Glutamatergic neuron (in vitro differentiated cells): ENCODE measurements at regions not wholly inside any gene's neighbourhood (a gene's known extent, or its start where the extent isn't known, plus 50 kb on each side); places are given as distances from the start of the nearest gene placed in this dataset.
"Not testable (repeated sequence)": the region's sequence is repeated elsewhere in the genome, so short reads cannot be mapped to it uniquely, and the experiment has no call there.

ENCODE experiments used
- DNase-seq: peaks from one replicate; pipeline ENCODE4 v3.0.0; 2022
- H3K27ac Mint-ChIP-seq: one replicate; pipeline ENCODE4 v1.8.0; 2020; ENCODE audit warnings: mild to moderate bottlenecking, mixed read lengths, inconsistent platforms; ENCODE audit not compliant: unreplicated experiment
- H3K27me3 Mint-ChIP-seq: one replicate; pipeline ENCODE4 v1.8.0; 2020; ENCODE audit warnings: mild to moderate bottlenecking, moderate library complexity, mixed read lengths, inconsistent platforms; ENCODE audit not compliant: unreplicated experiment
- H3K36me3 Mint-ChIP-seq: one replicate; pipeline ENCODE4 v1.8.0; 2020; ENCODE audit warnings: mild to moderate bottlenecking, mixed read lengths, inconsistent platforms; ENCODE audit not compliant: unreplicated experiment
- H3K4me1 Mint-ChIP-seq: one replicate; pipeline ENCODE4 v1.8.0; 2020; ENCODE audit warnings: mild to moderate bottlenecking, low read depth, mixed read lengths, inconsistent platforms; ENCODE audit not compliant: unreplicated experiment
- H3K4me3 Mint-ChIP-seq: one replicate; pipeline ENCODE4 v1.8.0; 2020; ENCODE audit warnings: mild to moderate bottlenecking, mixed read lengths, inconsistent platforms; ENCODE audit not compliant: unreplicated experiment
- H3K9me3 Mint-ChIP-seq: one replicate; pipeline ENCODE4 v1.8.0; 2020; ENCODE audit warnings: mild to moderate bottlenecking, moderate library complexity, mixed read lengths, inconsistent platforms; ENCODE audit not compliant: unreplicated experiment
- TF ChIP-seq, protein P1 (sequence below): fragments of 200-600 bp; sonication (generic); IDR thresholded peaks from one replicate; pipeline ENCODE4 v1.5.0; 2021; ENCODE audit not compliant: partially characterized antibody, unreplicated experiment

DNA sequence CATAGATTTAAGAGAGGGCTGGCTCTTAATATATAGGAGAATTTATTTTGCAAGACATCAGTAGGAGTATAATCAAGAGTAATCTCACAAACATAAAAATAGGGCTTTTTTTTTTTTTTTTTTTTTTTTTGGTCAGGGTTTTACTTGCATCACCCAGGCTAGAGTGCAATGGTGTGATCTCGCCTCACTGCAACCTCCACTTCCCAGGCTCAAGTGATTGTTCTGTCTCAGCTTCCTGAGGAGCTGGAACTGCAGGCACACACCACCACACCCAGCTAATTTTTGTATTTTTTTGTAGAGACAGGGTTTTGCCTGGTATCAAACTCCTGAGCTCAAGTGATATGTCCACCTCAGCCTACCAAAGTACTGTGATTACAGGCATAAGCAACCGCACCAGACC, 535.3 kb downstream of the CCSER2 start:
- Mint-ChIP-seq H3K4me3 (no peak overlapping the region), H3K27me3 (no peaks in the 10 kb centered on the region), H3K4me1 (no peaks in the 10 kb centered on the region), H3K36me3 (peaks cover 9% of the 10 kb centered on the region), H3K27ac (no peak overlapping the region), H3K9me3 (peaks cover 4% of the 10 kb centered on the region)
- TF ChIP-seq, protein P1, sequence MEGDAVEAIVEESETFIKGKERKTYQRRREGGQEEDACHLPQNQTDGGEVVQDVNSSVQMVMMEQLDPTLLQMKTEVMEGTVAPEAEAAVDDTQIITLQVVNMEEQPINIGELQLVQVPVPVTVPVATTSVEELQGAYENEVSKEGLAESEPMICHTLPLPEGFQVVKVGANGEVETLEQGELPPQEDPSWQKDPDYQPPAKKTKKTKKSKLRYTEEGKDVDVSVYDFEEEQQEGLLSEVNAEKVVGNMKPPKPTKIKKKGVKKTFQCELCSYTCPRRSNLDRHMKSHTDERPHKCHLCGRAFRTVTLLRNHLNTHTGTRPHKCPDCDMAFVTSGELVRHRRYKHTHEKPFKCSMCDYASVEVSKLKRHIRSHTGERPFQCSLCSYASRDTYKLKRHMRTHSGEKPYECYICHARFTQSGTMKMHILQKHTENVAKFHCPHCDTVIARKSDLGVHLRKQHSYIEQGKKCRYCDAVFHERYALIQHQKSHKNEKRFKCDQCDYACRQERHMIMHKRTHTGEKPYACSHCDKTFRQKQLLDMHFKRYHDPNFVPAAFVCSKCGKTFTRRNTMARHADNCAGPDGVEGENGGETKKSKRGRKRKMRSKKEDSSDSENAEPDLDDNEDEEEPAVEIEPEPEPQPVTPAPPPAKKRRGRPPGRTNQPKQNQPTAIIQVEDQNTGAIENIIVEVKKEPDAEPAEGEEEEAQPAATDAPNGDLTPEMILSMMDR = no peak
- DNase-seq = no peak

DNA sequence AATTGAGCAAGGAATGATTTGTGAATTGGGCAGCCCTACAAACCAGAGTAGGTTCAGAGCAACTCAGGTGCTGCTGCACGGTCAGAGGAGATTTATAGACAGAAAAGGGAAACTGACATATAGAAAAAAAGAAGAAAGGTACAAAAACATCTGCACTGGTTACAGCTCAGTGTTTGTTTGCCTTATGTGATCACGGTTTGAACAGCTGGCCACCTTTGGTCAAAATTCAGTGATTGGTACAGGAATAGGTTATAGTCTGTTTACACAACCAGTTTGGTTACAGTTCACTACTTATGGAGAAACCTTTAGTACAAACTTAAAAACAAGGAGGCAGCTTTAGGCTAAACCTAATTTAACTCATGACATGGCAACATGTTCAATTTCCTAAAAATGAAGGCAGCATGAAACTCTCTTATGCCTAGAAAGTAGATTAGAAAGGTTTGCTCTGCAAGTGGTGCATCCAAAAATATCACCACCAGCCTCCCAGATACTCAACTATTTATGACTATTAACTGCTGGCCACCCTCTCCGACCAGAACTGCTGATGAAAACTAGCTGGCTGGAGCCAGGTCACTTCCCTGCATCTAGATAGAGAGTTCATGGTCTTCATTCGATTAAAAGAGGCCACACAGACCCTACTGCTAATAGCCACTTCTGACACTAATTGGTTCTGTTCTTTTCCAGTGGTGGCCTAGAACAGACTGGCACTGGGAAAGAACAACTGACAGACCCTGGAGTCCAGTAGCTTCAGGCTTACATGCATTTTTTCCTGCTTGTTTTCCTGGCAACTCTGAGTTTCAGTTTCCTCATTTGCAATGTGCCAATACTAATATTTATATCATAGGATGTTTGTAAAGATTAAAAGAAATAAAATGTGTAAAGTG, 548.0 kb downstream of the CCSER2 start:
- TF ChIP-seq, protein P1 = no peak
- DNase-seq = no peak
- Mint-ChIP-seq H3K27me3 (no peaks in the 10 kb centered on the region), H3K9me3 (no peaks in the 10 kb centered on the region), H3K36me3 (no peaks in the 10 kb centered on the region), H3K27ac (no peak overlapping the region), H3K4me1 (peaks cover 5% of the 10 kb centered on the region), H3K4me3 (no peak overlapping the region)

DNA sequence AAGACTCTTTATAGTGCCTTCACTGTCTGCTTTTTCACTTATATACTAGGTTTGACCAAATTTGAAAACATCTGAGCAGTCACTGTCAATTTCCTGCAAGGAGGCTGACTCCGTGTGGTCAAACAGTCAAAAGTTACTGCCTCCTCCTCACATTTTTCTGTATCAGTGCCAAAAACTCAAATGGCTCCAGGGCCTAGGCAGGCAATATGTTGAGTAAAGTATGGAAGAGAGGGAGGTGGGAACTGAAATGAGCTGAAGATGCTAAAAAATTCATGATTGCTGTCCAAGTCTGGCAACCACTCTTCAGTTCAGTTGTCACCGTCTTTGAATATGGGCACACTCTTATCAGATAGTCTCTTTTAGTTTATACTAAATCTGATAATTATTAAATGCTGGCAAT, 551.6 kb downstream of the CCSER2 start:
- TF ChIP-seq, protein P1 = no peak
- H3K9me3 Mint-ChIP-seq = no peaks in the 10 kb centered on the region
- no peak overlapping the region for H3K4me3 Mint-ChIP-seq
- H3K4me1 Mint-ChIP-seq = peaks cover 9% of the 10 kb centered on the region
- peaks cover 2% of the 10 kb centered on the region for H3K27me3 Mint-ChIP-seq
- H3K36me3 Mint-ChIP-seq = no peaks in the 10 kb centered on the region
- H3K27ac Mint-ChIP-seq = no peak overlapping the region
- no peak for DNase-seq

DNA sequence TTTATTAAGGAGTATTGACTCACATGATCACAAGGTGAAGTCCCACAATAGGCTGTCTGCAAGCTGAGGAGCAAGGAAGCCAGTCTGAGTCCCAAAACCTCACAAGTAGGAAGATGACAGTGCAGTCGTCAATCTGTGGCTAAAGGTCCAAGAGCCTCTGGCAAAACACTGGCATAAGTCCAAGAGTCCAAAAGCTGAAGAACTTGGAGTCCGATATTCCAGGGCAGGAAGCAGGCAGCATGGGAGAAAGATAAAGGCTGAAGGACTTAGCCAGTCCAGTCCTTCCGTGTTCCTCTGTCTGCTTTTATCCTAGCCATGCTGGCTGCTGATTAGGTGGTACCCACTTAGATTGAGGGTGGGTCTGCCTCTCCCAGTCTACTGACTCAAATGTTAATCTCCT, 553.3 kb downstream of the CCSER2 start:
- peaks cover 15% of the 10 kb centered on the region for H3K4me1 Mint-ChIP-seq
- not testable (repeated sequence) for H3K27me3 Mint-ChIP-seq, H3K27ac Mint-ChIP-seq, H3K4me3 Mint-ChIP-seq, H3K9me3 Mint-ChIP-seq, H3K36me3 Mint-ChIP-seq, DNase-seq

DNA sequence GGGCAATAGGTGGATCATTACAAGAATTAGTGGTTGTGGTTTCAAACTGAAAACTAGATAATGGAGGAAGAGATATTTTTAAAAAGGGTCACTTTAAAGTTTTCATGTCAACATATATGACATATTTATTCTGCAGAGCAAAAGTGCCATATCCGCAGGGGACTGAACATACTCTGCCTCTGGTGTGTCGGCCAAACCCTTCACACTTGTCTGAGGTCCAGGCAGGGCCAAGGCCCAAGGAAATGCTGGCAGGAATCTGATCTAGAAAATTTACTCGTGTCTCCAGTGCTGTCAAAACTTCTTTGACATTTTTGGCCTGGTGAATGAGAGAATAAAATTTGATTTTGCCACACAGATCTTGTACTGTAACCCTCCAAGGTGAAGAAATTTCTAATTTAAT, 562.3 kb downstream of the CCSER2 start:
- no peak for DNase-seq
- TF ChIP-seq, protein P1 = no peak
- Mint-ChIP-seq H3K4me1 (peaks cover 5% of the 10 kb centered on the region), H3K27ac (no peak overlapping the region), H3K4me3 (no peak overlapping the region), H3K27me3 (peaks cover 3% of the 10 kb centered on the region), H3K9me3 (peaks cover 3% of the 10 kb centered on the region), H3K36me3 (no peaks in the 10 kb centered on the region)
